ENCODE measurements at regions not wholly inside any gene's neighbourhood (a gene's known extent, or its start where the extent isn't known, plus 50 kb on each side); places are given as distances from the start of the nearest gene placed in this dataset.

DNA sequence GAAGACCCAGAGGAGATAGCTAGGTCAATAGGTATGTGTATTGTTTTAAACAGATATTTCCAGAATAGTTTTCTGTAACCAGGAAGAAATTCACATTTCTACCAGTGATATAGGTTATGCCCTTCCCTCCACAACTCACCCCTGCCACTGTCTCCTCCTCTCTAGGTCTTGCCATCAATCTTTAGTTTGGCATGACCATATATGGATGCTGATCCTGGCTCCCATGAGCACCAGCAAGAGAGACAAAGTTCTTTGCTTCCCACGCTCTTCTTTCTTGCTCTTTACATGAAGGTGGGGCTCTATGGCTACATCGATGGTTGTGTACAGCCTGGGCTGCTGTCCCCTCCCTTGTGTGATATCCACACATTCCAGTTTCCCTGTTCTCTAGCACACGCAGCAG lies 459.4 kb upstream of the ID4 start:
- Histone ChIP-seq H3K9me3 (no peaks in the 10 kb centered on the region), H3K4me3 (ENCODE audit: low read depth in 2 of 2, low read length in 1 of 2) (no peak overlapping the region), H3K4me2 (no peak overlapping the region), H3K79me2 (ENCODE audit: insufficient read depth) (no peaks in the 10 kb centered on the region), H3K27me3 (ENCODE audit: insufficient read depth) (no peaks in the 10 kb centered on the region), H2AFZ (ENCODE audit: low read depth) (no peak overlapping the region), H3K9ac (no peak overlapping the region), H3K4me1 (ENCODE audit: control insufficient read depth in 1 of 2, insufficient read depth in 2 of 2, low read depth in 1 of 2, low read length in 1 of 2) (no peaks in the 10 kb centered on the region), H3K36me3 (replicated peaks in 1 of 2; ENCODE audit: control insufficient read depth in 1 of 2, insufficient read depth in 2 of 2, low read length in 1 of 2) (no peaks in the 10 kb centered on the region), H3K9me2 (no peaks in the 10 kb centered on the region), H3F3A (replicated peaks; ENCODE audit: insufficient read depth) (no peaks in the 10 kb centered on the region), H4K20me1 (ENCODE audit: insufficient read depth) (no peaks in the 10 kb centered on the region), H3K27ac (ENCODE audit: low read depth in 2 of 2, low read length in 1 of 2) (no peak overlapping the region)
- 3% methylated on average over 3 of the region's 3 CpGs for WGBS (ENCODE audit: low lambda C conversion rate)
- ChIA-PET CTCF (no interaction called here), POLR2A (no interaction called here)
- DNase-seq: no peak
- TF ChIP-seq POLR2AphosphoS5 (IDR thresholded peaks at IDR 0.05; ENCODE audit: low read depth, low read length): no peak
- TF ChIP-seq MAX (IDR thresholded peaks at IDR 0.05; ENCODE audit: low read depth): no peak
- TF ChIP-seq RAD21 (IDR thresholded peaks at IDR 0.05; ENCODE audit: low read length): no peak
- TF ChIP-seq NFIC (IDR thresholded peaks at IDR 0.05; ENCODE audit: borderline replicate concordance): no peak
- TF ChIP-seq TCF12 (IDR thresholded peaks at IDR 0.05): no peak
- TF ChIP-seq CHD2 (IDR thresholded peaks at IDR 0.05; ENCODE audit: low read length, partially characterized antibody): no peak
- TF ChIP-seq, protein P1, sequence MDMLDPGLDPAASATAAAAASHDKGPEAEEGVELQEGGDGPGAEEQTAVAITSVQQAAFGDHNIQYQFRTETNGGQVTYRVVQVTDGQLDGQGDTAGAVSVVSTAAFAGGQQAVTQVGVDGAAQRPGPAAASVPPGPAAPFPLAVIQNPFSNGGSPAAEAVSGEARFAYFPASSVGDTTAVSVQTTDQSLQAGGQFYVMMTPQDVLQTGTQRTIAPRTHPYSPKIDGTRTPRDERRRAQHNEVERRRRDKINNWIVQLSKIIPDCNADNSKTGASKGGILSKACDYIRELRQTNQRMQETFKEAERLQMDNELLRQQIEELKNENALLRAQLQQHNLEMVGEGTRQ (IDR thresholded peaks at IDR 0.05; ENCODE audit: borderline replicate concordance, low read depth, low read length): no peak
- TF ChIP-seq RFX5 (IDR thresholded peaks at IDR 0.05; ENCODE audit: low read length): no peak
- TF ChIP-seq, protein P2, sequence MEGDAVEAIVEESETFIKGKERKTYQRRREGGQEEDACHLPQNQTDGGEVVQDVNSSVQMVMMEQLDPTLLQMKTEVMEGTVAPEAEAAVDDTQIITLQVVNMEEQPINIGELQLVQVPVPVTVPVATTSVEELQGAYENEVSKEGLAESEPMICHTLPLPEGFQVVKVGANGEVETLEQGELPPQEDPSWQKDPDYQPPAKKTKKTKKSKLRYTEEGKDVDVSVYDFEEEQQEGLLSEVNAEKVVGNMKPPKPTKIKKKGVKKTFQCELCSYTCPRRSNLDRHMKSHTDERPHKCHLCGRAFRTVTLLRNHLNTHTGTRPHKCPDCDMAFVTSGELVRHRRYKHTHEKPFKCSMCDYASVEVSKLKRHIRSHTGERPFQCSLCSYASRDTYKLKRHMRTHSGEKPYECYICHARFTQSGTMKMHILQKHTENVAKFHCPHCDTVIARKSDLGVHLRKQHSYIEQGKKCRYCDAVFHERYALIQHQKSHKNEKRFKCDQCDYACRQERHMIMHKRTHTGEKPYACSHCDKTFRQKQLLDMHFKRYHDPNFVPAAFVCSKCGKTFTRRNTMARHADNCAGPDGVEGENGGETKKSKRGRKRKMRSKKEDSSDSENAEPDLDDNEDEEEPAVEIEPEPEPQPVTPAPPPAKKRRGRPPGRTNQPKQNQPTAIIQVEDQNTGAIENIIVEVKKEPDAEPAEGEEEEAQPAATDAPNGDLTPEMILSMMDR (IDR thresholded peaks at IDR 0.05): no peak
- TF ChIP-seq NRF1 (IDR thresholded peaks at IDR 0.05; ENCODE audit: low read depth, low read length): no peak
- no peak for TF ChIP-seq FOXM1 (IDR thresholded peaks at IDR 0.05; ENCODE audit: low read depth)
- TF ChIP-seq GATA2 (CRISPR knock-in tag; IDR thresholded peaks at IDR 0.05): no peak
- TF ChIP-seq, protein P3, sequence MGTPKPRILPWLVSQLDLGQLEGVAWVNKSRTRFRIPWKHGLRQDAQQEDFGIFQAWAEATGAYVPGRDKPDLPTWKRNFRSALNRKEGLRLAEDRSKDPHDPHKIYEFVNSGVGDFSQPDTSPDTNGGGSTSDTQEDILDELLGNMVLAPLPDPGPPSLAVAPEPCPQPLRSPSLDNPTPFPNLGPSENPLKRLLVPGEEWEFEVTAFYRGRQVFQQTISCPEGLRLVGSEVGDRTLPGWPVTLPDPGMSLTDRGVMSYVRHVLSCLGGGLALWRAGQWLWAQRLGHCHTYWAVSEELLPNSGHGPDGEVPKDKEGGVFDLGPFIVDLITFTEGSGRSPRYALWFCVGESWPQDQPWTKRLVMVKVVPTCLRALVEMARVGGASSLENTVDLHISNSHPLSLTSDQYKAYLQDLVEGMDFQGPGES (IDR thresholded peaks at IDR 0.05; ENCODE audit: low read depth, low read length): no peak
- TF ChIP-seq FOSL2 (IDR thresholded peaks at IDR 0.05; ENCODE audit: borderline replicate concordance, low read depth): no peak
- TF ChIP-seq TEAD4 (IDR thresholded peaks at IDR 0.05; ENCODE audit: borderline replicate concordance, insufficient read depth): no peak
- no peak for TF ChIP-seq RXRA (IDR thresholded peaks at IDR 0.05; ENCODE audit: borderline replicate concordance, low read depth)

DNA sequence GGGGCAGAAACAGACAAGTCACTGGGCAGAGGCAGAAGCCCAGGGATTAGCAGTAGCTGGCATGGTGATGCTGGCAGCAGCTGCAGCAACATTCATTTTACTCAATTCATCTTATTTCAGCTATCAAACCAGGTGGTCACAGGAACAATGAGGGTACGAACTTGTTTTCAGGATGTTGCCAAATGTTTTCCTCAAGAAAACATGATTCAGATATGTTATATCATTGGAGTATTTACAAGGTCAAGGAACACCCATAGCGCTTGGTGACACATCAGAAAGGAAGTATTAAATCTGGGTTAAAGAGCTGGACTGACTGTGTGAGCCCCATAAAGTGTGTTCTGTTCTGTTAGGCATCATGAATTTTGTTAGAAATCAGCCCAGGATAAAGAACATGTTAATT lies 456.9 kb upstream of the ID4 start:
- no peak for DNase-seq
- Histone ChIP-seq H3K9me2 (no peaks in the 10 kb centered on the region), H3K4me1 (ENCODE audit: control insufficient read depth in 1 of 2, insufficient read depth in 2 of 2, low read depth in 1 of 2, low read length in 1 of 2) (no peaks in the 10 kb centered on the region), H4K20me1 (ENCODE audit: insufficient read depth) (no peaks in the 10 kb centered on the region), H3K36me3 (replicated peaks in 1 of 2; ENCODE audit: control insufficient read depth in 1 of 2, insufficient read depth in 2 of 2, low read length in 1 of 2) (no peaks in the 10 kb centered on the region), H3K27ac (ENCODE audit: low read depth in 2 of 2, low read length in 1 of 2) (no peak overlapping the region), H3K27me3 (ENCODE audit: insufficient read depth) (no peaks in the 10 kb centered on the region), H3F3A (replicated peaks; ENCODE audit: insufficient read depth) (no peaks in the 10 kb centered on the region), H3K4me2 (no peak overlapping the region), H3K9me3 (no peaks in the 10 kb centered on the region), H3K79me2 (ENCODE audit: insufficient read depth) (no peaks in the 10 kb centered on the region), H2AFZ (ENCODE audit: low read depth) (no peak overlapping the region), H3K4me3 (ENCODE audit: low read depth in 2 of 2, low read length in 1 of 2) (no peak overlapping the region), H3K9ac (no peak overlapping the region)
- POLR2A ChIA-PET: no interaction called here
- WGBS (ENCODE audit: low lambda C conversion rate): 7% methylated on average over 2 of the region's 2 CpGs
- TF ChIP-seq FOXJ3 (CRISPR knock-in tag; IDR thresholded peaks at IDR 0.05) (no peak), GABPA (IDR thresholded peaks at IDR 0.05; ENCODE audit: low read depth) (no peak), TCF12 (IDR thresholded peaks at IDR 0.05) (no peak), POLR2AphosphoS5 (IDR thresholded peaks at IDR 0.05; ENCODE audit: low read depth, low read length) (no peak)
- TF ChIP-seq, protein P3 (IDR thresholded peaks at IDR 0.05; ENCODE audit: low read depth, low read length): no peak
- CTCF ChIA-PET: no interaction called here
